Stimulated activated CD8-positive, alpha-beta memory T cell treated with anti-CD3 and anti-CD28 coated beads, Interleukin-4, amount 100 ng/mL, for 4 hours (primary cell): ENCODE measurements at regions not wholly inside any gene's neighbourhood (a gene's known extent, or its start where the extent isn't known, plus 50 kb on each side); places are given as distances from the start of the nearest gene placed in this dataset.

Experiments
- DNase-seq, 2 donors: peaks; one replicate each; pipeline ENCODE4 v3.0.0-alpha.2; 2020; ENCODE audit warnings: low read depth in 2 of 2, low spot score in 1 of 2

GRCh38 chr7:22589641-22590201, 89.7 kb upstream of the STEAP1B start:
- DNase-seq = no peak

- DNase-seq = no peak
These were observed 88.4 kb upstream of the STEAP1B start for GRCh38 chr7:22588351-22588750.

- no peak for DNase-seq
These were observed 87.3 kb upstream of the STEAP1B start for GRCh38 chr7:22587322-22587721.

GRCh38 chr7:22586786-22587140, 86.8 kb upstream of the STEAP1B start:
- no peak for DNase-seq

DNA sequence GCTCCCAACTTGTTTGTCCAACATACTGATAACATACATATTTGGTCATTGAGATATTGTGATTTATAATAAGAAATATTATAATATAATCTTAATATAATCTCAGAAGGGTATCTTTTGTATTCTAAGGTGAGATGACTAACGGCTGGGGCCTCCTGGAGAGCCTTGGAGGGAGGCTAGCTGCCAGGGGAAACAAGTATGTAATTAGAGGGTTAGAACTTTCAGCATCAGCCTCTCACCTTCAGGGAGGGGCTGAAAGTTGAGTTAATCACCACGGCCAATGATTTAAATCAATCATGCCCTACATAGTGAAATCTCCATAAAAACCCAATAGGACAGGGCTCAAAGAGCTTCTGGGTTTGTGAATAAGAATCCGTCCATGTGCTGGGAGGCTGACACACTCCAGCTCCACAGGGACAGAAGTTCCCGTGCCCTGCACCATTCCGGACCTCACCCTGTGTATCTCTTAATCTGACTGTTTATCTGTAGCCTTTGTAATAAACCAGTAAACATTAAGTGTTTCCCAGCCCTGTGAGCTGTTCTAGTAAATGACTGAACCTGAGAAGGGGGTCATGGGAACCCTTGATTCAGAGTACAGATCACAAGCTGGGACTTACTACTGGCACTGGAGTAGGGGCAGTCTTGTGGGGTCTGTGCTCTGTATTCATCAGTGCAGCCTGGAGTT, 86.3 kb upstream of the STEAP1B start:
- DNase-seq = no peak

DNA sequence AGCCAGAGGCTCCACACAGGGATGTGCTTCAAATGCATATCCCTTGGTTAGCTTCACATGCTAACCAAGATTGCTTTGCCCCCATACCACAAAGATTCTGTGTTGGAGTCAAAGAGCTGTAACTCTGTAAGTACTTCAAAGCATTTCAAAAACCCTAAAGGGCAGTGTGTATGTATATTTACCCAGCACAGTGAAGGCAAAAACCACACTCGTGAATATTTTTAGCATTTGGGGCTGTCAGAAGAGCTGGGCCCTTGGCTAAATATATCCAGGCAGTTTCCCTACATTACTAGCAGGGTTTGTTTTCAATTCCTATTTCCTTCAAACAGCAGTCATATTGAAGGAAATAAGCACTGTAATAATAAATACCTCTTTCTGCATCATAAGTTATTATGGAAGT, 84.2 kb upstream of the STEAP1B start:
- DNase-seq = no peak

DNA sequence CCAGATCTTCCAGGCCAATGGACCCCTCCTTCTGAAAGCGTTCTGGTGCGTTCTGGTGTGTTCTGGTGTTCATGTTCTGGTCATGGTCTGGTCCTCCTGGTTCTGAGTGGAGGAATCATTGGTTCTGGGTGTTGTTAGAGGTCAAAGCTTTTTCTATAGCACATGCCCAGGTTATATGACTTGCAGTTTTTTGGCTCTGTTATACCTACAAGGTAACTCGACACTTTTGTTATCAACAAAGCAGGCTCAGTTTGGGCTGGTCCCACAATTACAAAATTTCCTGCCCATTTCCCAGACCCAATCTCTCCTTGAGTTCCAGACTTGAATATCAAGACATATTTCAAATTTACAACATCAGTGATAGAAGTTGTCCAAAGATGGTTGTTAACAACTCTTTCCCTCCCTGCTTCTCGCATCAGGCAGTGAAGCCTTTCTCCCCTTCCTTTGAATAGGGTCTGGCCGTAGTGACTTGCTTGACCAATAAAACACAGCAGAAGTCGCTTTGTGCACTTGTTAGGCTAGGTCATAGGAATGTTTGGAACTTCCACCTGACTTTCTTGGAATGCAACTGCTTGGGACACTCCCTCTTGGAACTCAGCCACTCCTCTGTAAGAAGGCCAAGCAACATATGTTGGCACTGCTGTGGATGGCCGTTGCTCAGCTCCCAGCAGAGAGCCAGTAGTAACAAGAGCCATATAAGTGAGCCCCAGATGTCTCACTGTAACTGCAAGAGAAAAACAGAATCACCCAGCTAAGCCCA, 83.1 kb upstream of the STEAP1B start:
- no peak for DNase-seq

GRCh38 chr7:22581099-22581498, 81.1 kb upstream of the STEAP1B start:
- DNase-seq = no peak

- DNase-seq = no peak
These were observed 80.0 kb upstream of the STEAP1B start for GRCh38 chr7:22579961-22580360.

- DNase-seq = no peak
These were observed 78.2 kb upstream of the STEAP1B start for GRCh38 chr7:22578007-22578733.

DNA sequence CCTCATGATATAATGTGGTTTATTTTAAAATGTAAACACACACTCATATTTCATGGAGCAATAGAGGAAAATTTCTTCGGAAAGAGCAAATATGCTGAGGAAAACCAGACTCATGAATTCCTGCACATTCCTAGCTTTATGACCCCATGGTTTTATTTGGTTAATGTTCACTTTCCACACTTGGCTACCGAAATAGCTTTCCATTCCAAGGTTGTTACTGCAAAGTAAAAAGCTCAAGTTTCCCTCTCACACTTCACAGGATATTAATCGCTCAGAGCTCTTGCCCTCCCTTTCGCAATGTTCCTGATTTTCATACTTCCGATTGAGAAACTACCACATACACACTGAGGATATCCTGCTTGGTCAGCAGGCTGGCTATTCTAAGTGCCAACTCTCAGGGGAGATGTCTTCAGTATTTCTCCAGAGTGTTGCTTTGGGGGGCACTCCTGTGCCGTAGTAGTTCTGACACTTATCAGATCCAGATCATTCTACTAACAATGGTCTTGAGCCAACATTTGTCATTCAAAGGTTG, 77.5 kb upstream of the STEAP1B start:
- DNase-seq = no peak

GRCh38 chr7:22576612-22577469, 76.9 kb upstream of the STEAP1B start:
- DNase-seq = no peak

GRCh38 chr7:22574754-22575520, 74.9 kb upstream of the STEAP1B start:
- DNase-seq = no peak

GRCh38 chr7:22572937-22573336, 72.9 kb upstream of the STEAP1B start:
- DNase-seq = no peak

GRCh38 chr7:22572292-22572691, 72.3 kb upstream of the STEAP1B start:
- no peak for DNase-seq

DNA sequence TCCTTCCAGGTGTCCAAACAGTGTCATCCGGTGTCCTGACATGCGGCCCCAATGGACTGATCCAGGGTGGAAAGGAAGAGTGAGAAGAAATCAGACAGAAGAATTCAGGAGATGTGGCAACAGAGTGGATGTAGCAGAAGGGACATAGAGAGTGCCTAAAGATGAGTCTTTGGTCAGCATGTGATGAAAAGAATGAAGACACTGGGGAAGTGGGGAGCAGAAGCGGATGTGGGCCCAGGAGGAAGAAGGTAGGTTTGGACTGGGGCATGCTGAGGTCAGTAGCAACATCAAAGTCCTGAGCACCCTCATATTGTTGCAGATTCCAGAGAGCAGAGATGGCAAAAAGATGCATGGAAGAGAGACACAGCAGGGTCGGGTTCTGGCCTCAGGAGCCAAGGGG, 71.8 kb upstream of the STEAP1B start:
- DNase-seq = no peak

DNA sequence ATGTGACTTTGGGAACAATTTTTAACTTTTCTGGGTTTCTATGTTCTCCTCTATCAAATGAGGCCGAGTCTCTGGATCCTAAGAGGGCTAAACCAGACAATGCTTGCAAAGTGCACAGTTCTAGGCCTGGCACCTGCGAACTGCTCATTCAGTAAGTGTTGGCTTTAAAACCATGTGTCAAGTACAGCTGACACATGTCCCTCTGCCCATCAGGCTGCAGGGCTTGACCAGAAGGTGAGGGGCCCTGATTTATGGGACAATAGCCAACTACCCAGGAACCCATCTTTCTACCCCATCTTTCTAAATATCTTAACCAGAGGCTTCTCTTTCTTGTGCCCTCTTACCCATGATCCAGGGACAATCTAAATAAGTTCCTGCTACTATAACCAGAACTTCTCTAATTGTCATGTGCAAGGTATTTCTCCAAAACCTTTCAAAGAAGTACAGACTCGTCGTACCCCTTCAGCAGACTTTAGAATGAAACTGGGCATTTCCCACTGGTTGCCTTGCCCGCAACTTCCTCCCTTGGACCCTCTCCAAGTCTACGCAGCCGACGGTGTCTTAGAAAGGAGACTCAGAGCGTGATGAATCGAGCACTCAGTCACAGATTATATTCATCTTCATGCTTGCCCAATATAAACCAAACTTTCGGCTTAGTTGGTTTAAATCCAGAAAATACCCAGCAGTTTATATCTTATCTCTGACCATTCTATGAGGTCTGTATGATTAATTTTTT, 69.8 kb upstream of the STEAP1B start:
- no peak for DNase-seq

DNA sequence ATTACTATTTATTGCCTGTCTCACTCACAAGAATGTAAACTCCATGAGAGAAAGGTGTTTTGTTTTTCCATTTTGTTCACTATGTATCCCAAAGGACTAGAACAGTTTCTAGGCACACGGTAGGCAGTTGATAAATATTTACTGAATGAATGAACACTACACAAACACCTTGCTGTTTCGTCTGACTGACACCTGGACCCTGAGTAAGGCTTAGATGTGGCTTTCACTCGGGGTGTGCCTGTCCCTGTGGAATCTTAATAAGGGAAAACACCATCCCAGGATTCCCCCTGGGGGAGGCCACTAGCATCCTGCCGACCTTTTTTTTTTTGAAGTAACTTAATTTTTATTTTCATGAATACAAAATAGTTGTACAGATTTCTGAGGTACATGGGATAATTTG, 66.6 kb upstream of the STEAP1B start:
- DNase-seq = no peak

- DNase-seq = no peak
These were observed 66.2 kb upstream of the STEAP1B start for GRCh38 chr7:22566176-22566575.
